ENCODE measurements at regions not wholly inside any gene's neighbourhood (a gene's known extent, or its start where the extent isn't known, plus 50 kb on each side); places are given as distances from the start of the nearest gene placed in this dataset.

DNA sequence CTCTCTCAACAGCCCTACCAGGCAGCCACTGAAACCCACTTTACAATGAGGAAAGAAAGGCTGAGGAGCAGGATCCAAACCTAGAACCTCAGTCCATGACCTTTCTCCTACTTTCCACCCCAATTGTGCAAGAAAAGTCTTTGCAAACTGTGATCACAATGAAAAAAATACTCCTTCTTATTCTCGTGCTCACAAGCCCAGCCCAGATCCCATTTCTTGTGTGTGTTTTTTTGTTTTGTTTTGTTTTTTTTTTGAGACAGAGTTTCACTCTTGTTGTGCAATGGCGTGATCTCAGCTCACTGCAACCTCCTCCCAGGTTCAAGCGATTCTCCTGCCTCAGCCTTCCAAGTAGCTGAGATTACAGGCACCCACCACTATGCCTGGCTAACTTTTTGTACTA lies 97.7 kb downstream of the CRYAA start:
- TF ChIP-seq, protein P1, sequence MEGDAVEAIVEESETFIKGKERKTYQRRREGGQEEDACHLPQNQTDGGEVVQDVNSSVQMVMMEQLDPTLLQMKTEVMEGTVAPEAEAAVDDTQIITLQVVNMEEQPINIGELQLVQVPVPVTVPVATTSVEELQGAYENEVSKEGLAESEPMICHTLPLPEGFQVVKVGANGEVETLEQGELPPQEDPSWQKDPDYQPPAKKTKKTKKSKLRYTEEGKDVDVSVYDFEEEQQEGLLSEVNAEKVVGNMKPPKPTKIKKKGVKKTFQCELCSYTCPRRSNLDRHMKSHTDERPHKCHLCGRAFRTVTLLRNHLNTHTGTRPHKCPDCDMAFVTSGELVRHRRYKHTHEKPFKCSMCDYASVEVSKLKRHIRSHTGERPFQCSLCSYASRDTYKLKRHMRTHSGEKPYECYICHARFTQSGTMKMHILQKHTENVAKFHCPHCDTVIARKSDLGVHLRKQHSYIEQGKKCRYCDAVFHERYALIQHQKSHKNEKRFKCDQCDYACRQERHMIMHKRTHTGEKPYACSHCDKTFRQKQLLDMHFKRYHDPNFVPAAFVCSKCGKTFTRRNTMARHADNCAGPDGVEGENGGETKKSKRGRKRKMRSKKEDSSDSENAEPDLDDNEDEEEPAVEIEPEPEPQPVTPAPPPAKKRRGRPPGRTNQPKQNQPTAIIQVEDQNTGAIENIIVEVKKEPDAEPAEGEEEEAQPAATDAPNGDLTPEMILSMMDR (conservative IDR thresholded peaks at IDR 0.05; ENCODE audit: low read length): no peak
- TF ChIP-seq EZH2phosphoT487 (IDR thresholded peaks at IDR 0.05; ENCODE audit: borderline replicate concordance): no peak

Data from Loucy (cell line).